ENCODE measurements at regions not wholly inside any gene's neighbourhood (a gene's known extent, or its start where the extent isn't known, plus 50 kb on each side); places are given as distances from the start of the nearest gene placed in this dataset.

DNA sequence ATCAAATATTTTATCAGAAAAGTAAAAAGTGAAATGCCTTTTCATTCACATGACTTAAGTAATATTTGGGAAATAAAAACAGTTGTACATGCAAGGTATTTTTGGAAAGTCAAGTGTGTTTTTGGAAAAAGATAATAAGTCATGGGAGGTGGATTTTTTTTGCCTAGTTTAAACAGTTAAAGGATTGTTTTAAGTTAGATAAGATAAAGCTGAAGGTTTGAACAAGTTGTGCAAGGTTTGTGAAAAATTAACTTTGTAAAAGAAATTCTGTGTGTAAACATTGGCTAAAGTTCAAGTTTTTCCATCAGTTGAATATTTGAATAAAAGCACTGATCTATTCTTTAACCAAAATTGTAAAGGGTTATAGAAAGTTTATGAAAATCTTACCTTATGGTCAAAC is 207.9 kb upstream of the RGPD4 start:
- TF ChIP-seq CTCF (IDR thresholded peaks at IDR 0.05) (no peak), IRF1 (CRISPR knock-in tag; IDR thresholded peaks at IDR 0.05) (no peak), RELA (CRISPR knock-in tag; IDR thresholded peaks at IDR 0.05; ENCODE audit: borderline replicate concordance) (no peak), PREB (CRISPR knock-in tag; IDR thresholded peaks at IDR 0.05; ENCODE audit: borderline replicate concordance) (no peak), ZNF138 (CRISPR knock-in tag; conservative IDR thresholded peaks at IDR 0.05) (no peak)
- TF ChIP-seq, protein P1, sequence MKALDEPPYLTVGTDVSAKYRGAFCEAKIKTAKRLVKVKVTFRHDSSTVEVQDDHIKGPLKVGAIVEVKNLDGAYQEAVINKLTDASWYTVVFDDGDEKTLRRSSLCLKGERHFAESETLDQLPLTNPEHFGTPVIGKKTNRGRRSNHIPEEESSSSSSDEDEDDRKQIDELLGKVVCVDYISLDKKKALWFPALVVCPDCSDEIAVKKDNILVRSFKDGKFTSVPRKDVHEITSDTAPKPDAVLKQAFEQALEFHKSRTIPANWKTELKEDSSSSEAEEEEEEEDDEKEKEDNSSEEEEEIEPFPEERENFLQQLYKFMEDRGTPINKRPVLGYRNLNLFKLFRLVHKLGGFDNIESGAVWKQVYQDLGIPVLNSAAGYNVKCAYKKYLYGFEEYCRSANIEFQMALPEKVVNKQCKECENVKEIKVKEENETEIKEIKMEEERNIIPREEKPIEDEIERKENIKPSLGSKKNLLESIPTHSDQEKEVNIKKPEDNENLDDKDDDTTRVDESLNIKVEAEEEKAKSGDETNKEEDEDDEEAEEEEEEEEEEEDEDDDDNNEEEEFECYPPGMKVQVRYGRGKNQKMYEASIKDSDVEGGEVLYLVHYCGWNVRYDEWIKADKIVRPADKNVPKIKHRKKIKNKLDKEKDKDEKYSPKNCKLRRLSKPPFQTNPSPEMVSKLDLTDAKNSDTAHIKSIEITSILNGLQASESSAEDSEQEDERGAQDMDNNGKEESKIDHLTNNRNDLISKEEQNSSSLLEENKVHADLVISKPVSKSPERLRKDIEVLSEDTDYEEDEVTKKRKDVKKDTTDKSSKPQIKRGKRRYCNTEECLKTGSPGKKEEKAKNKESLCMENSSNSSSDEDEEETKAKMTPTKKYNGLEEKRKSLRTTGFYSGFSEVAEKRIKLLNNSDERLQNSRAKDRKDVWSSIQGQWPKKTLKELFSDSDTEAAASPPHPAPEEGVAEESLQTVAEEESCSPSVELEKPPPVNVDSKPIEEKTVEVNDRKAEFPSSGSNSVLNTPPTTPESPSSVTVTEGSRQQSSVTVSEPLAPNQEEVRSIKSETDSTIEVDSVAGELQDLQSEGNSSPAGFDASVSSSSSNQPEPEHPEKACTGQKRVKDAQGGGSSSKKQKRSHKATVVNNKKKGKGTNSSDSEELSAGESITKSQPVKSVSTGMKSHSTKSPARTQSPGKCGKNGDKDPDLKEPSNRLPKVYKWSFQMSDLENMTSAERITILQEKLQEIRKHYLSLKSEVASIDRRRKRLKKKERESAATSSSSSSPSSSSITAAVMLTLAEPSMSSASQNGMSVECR (CRISPR knock-in tag; IDR thresholded peaks at IDR 0.05; ENCODE audit: borderline replicate concordance): no peak
